ENCODE measurements at regions not wholly inside any gene's neighbourhood (a gene's known extent, or its start where the extent isn't known, plus 50 kb on each side); places are given as distances from the start of the nearest gene placed in this dataset.

- no peak overlapping the region for H4K8ac ChIP-seq (ENCODE audit: extremely low read depth, insufficient read depth, low read length)
- H2BK15ac ChIP-seq (ENCODE audit: low read length) = no peak overlapping the region
- WGBS, 2 experiments (ENCODE audit: extremely low coverage in 1 of 2, insufficient coverage in 1 of 2, insufficient read length in 1 of 2, insufficient replicate concordance in 2 of 2, low coverage in 1 of 2, low lambda C conversion rate in 2 of 2, missing lambda C conversion rate in 1 of 2) = 88% methylated on average over 3 of the region's 3 CpGs; no CpG with 5 or more reads in 1 of the 2 experiments
- no peaks in the 10 kb centered on the region for H4K20me1 ChIP-seq (replicated peaks in 1 of 2; ENCODE audit: control insufficient read depth in 1 of 2, insufficient read depth in 2 of 2, low read length in 2 of 2)
- H3K4me1 ChIP-seq (replicated peaks in 1 of 4; ENCODE audit: control insufficient read depth in 3 of 4, insufficient read depth in 4 of 4, low read length in 3 of 4) = no peaks in the 10 kb centered on the region
- no peak overlapping the region for H2AFZ ChIP-seq (ENCODE audit: low read length)
- H3K27me3 ChIP-seq (replicated peaks in 1 of 4; ENCODE audit: control insufficient read depth in 3 of 4, extremely low read depth in 1 of 4, insufficient read depth in 3 of 4, low read length in 3 of 4) = no peaks in the 10 kb centered on the region
- no peak overlapping the region for H3K18ac ChIP-seq (ENCODE audit: extremely low read depth, low read length)
- H2AK5ac ChIP-seq (ENCODE audit: low read depth, low read length) = no peak overlapping the region
- no peaks in the 10 kb centered on the region for H3K79me2 ChIP-seq (ENCODE audit: control insufficient read depth in 1 of 2, insufficient read depth in 2 of 2, low read length in 2 of 2)
- no peak overlapping the region for H2BK12ac ChIP-seq (ENCODE audit: low read depth, low read length)
- no peak overlapping the region for H3K23ac ChIP-seq (ENCODE audit: insufficient read length)
- no peak overlapping the region for H2BK5ac ChIP-seq (ENCODE audit: low read depth, low read length)
- H3K4me3 ChIP-seq (ENCODE audit: extremely low read depth in 1 of 4, insufficient read depth in 2 of 4, low read depth in 3 of 4, low read length in 4 of 4) = no peak overlapping the region
- no peaks in the 10 kb centered on the region for H3K79me1 ChIP-seq (ENCODE audit: low read depth, low read length)
- H3K27ac ChIP-seq (ENCODE audit: low read depth, low read length) = no peak overlapping the region
- H4K5ac ChIP-seq (ENCODE audit: insufficient read length, low read depth, low read length) = no peak overlapping the region
- H3K4me2 ChIP-seq (ENCODE audit: insufficient read depth in 1 of 2, low read depth in 2 of 2, low read length in 2 of 2) = no peak overlapping the region
- no peak overlapping the region for H2BK120ac ChIP-seq (replicated peaks; ENCODE audit: low read depth, low read length)
- H3K9me3 ChIP-seq (ENCODE audit: insufficient read depth in 2 of 2, low read depth in 1 of 2, low read length in 1 of 2) = no peaks in the 10 kb centered on the region
- ChIA-PET CTCF (ENCODE audit: partially characterized antibody) (no interaction called here), POLR2A (ENCODE audit: partially characterized antibody) (no interaction called here)
- H3K36me3 ChIP-seq (ENCODE audit: control insufficient read depth in 2 of 4, insufficient read depth in 4 of 4, low read length in 3 of 4) = no peaks in the 10 kb centered on the region
- H4K91ac ChIP-seq (replicated peaks; ENCODE audit: insufficient read length, low read length) = no peak overlapping the region
- no peak for DNase-seq (ENCODE audit: low read depth in 1 of 2, low spot score in 2 of 2)
- FAIRE-seq = no peak
- H2BK20ac ChIP-seq (ENCODE audit: low read length) = no peak overlapping the region
- H3K56ac ChIP-seq (replicated peaks; ENCODE audit: insufficient read length, low read depth, low read length) = no peak overlapping the region
- H3K9ac ChIP-seq (replicated peaks in 1 of 4; ENCODE audit: extremely low read depth in 1 of 4, low read depth in 3 of 4, low read length in 3 of 4) = no peak overlapping the region
- H3K14ac ChIP-seq (ENCODE audit: insufficient read length) = no peak overlapping the region
- TF ChIP-seq CBX5 (IDR thresholded peaks at IDR 0.05; ENCODE audit: low read depth, low read length) (no peak), EP300 (IDR thresholded peaks at IDR 0.05; ENCODE audit: borderline replicate concordance in 1 of 2, low read depth in 2 of 2, low read length in 2 of 2) (no peak), POLR2A (IDR thresholded peaks at IDR 0.05; ENCODE audit: control extremely low read depth in 1 of 2, low read depth in 2 of 2, low read length in 2 of 2) (no peak), FOSL1 (IDR thresholded peaks at IDR 0.05; ENCODE audit: insufficient read depth, low read depth, low read length) (no peak), CHD1 (IDR thresholded peaks at IDR 0.05; ENCODE audit: low read depth, low read length) (no peak), CEBPB (IDR thresholded peaks at IDR 0.05; ENCODE audit: low read depth, low read length) (no peak), ASH2L (IDR thresholded peaks at IDR 0.05; ENCODE audit: low read length) (no peak), RAD21 (IDR thresholded peaks at IDR 0.05 in 1 of 2, conservative IDR thresholded peaks at IDR 0.05 in 1 of 2; ENCODE audit: low read depth in 2 of 2, low read length in 2 of 2) (no peak), CTBP2 (IDR thresholded peaks at IDR 0.05; ENCODE audit: borderline replicate concordance, insufficient read depth, insufficient read length, low read length) (no peak), NRF1 (IDR thresholded peaks at IDR 0.05; ENCODE audit: low read depth, low read length) (no peak), SUZ12 (IDR thresholded peaks at IDR 0.05; ENCODE audit: low read length) (no peak), RNF2 (IDR thresholded peaks at IDR 0.05; ENCODE audit: borderline replicate concordance, low read depth, low read length, missing control alignments, poor library complexity, severe bottlenecking) (no peak)
- TF ChIP-seq, protein P1, sequence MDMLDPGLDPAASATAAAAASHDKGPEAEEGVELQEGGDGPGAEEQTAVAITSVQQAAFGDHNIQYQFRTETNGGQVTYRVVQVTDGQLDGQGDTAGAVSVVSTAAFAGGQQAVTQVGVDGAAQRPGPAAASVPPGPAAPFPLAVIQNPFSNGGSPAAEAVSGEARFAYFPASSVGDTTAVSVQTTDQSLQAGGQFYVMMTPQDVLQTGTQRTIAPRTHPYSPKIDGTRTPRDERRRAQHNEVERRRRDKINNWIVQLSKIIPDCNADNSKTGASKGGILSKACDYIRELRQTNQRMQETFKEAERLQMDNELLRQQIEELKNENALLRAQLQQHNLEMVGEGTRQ (IDR thresholded peaks at IDR 0.05; ENCODE audit: low read length) = no peak
- no peaks in the 10 kb centered on the region for H3K23me2 ChIP-seq (ENCODE audit: low read depth, low read length)
- no peak overlapping the region for H3K4ac ChIP-seq (replicated peaks; ENCODE audit: insufficient read length, low read depth, low read length)
Measured at GRCh38 chr17:13256545-13256944, 238.7 kb upstream of the ELAC2 start.
